GM21723 (cell line): ENCODE measurements at regions not wholly inside any gene's neighbourhood (a gene's known extent, or its start where the extent isn't known, plus 50 kb on each side); places are given as distances from the start of the nearest gene placed in this dataset.

Experiments used
- ATAC-seq: cut with Tn5 transposase; IDR thresholded peaks from one replicate; pipeline ENCODE4 v1.9.1; 2021; ENCODE audit warnings: mild to moderate bottlenecking, moderate library complexity; ENCODE audit not compliant: unreplicated experiment

- ATAC-seq, result no peak
Measured at GRCh38 chr12:94789510-94790225, 139.3 kb upstream of the TMCC3 start.

- ATAC-seq, result no peak
Measured at GRCh38 chr12:94788298-94788697, 137.9 kb upstream of the TMCC3 start.

GRCh38 chr12:94786906-94787305 lies 136.5 kb upstream of the TMCC3 start:
- ATAC-seq, result no peak

DNA sequence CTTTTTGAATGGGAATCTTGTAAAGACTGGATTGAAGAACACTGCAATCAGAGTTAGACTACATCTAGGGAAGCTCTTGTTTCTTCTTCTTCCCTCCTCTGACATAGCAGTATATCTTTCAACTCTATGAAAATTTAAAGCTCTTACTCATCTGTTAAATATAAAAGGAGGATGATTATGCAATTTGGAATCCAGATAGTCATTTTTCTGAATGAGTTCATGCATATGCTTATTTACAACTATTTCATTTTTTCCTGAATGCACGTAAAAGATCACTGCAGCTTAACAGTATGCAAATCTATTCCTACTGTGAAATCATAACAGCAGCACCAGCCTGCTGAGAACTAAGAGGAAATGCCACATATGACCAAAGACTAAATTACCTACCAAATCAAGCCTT lies 133.5 kb upstream of the TMCC3 start:
- no peak for ATAC-seq

GRCh38 chr12:94783343-94783742 lies 133.0 kb upstream of the TMCC3 start:
- no peak for ATAC-seq

GRCh38 chr12:94781835-94782234 lies 131.5 kb upstream of the TMCC3 start:
- no peak for ATAC-seq

- no peak for ATAC-seq
Measured at GRCh38 chr12:94779485-94779884, 129.1 kb upstream of the TMCC3 start.

- ATAC-seq, result no peak
Measured at GRCh38 chr12:94777936-94778335, 127.6 kb upstream of the TMCC3 start.

GRCh38 chr12:94775710-94776109 lies 125.4 kb upstream of the TMCC3 start:
- no peak for ATAC-seq

DNA sequence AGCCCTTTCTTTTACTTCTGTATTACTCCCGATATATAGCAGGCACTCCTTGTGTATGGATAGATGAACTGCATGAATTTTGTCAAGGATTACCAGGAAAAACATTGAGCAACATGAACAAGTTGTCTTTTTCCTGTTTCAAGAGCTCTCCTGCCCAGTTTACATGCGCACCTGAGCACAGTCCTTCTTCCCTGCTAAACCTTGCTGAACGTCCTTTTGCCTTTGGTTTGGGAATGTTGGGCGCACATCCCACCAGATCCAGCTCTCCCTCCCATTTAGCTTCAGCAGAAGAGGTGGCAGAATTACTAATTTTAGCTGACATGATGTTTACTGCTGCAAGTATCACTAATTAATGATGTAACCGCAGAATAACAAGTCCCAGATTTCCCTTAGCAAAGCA lies 121.4 kb upstream of the TMCC3 start:
- no peak for ATAC-seq

DNA sequence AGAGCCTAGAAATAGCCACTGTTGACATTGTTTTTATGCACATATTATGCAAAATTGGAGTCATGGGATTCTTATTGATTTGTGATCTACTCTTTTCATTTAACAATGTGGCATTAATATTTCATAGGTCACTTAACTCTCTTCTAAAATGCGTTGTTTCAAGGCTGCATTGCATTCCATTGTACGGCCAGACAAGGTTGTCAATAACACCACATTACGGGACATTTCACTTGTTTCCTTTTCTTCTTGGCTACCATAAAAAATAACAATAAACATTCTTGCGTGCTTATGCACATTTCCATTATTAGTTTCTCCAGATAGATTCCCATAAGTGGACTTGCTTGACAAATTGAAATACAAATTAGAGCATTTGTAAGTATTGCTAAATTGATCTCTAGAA lies 120.8 kb upstream of the TMCC3 start:
- ATAC-seq, result no peak

DNA sequence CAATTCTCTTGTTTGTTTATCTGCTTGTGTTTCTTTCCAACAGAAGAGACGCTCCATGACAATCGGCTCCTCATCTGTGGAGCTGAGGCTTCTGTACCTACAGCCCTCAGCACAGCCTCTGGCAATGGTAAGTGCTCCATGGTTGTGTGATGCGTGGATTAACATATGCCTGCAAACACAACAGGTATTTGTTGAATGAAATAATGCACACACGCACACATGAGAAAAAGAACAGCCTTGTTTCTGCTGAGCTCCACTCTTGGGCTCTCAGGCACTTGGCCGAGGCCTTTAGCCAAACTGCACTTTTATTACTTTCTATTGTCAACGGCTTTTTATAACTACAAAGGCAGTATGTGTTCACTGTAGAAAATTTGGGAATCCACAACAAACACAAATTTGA lies 120.4 kb upstream of the TMCC3 start:
- ATAC-seq, result no peak

DNA sequence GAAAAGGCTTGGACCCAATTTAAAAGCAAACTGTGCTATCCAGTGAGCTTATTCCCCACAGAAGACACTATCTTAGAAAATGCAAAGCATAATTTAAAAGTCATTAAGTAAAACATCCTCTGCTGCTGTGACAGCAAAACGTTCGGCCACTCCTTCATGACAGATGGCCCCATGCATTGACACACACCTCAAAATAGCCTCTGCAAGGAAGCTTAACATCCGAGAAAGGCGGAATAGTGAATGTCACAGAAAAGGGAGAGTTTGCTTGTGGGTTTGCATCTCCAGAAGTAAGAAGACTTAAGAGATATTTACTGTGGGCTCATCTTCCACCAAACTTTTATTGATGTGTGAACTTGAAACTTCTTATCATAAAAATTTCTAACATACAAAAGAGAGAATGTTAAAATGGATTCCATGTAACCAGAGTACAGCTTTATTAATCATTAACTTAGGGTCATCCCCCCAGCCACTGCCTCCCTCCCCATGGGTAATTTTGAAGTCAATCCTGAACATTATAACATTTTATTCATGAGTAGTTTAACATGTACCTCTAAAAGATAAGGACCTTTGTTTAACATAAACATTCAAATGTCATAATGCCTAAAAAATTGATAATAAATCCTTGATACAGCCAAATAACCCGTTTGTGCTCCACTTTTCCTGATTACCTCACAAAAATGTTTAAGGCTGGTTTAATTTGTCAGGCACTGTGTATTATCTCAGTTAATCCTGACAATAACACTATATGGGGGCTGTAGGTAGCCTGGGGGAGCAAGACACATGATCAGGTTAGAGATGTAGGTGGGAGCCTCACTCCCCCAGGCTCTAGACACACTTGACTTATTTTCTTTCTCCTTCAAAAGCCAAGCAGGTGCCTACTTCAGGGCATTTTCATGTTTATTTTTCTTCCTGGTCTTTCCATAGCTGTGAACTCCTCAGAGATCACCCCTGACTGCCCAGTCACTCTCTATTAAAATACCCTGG lies 119.7 kb upstream of the TMCC3 start:
- no peak for ATAC-seq

- peak; percentile 88 for ATAC-seq
Measured at GRCh38 chr12:94769047-94769420, 118.7 kb upstream of the TMCC3 start.

GRCh38 chr12:94768398-94769046 lies 118.2 kb upstream of the TMCC3 start:
- peak; percentile 48 for ATAC-seq

- no peak for ATAC-seq
Measured at GRCh38 chr12:94767956-94768355, 117.6 kb upstream of the TMCC3 start.

- no peak for ATAC-seq
Measured at GRCh38 chr12:94766397-94766796, 116.0 kb upstream of the TMCC3 start.

- ATAC-seq, result no peak
Measured at GRCh38 chr12:94763462-94763861, 113.1 kb upstream of the TMCC3 start.

GRCh38 chr12:94762943-94763342 lies 112.6 kb upstream of the TMCC3 start:
- peak; percentile 15 for ATAC-seq

- ATAC-seq, result peak; percentile 85
Measured at GRCh38 chr12:94762259-94762942, 112.0 kb upstream of the TMCC3 start.

DNA sequence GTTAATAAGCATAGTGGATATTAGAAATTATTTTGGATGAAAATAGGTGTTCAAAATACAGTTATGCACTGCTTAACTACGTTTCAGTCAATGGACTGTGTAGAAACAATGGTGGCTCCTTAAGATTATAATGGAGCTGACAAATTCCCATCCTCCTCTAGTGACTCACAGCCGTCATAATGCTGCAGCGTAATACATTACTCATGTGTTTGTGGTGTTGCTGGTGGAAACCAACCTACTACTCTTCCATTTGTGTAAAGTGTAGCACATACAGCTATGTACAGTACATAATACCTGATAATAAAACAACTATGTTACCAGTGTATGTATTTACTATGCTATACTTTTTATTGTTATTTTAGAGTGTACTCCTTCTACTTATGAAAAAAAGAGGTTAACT lies 111.2 kb upstream of the TMCC3 start:
- no peak for ATAC-seq
